DOHH2 (cell line): ENCODE measurements at regions not wholly inside any gene's neighbourhood (a gene's known extent, or its start where the extent isn't known, plus 50 kb on each side); places are given as distances from the start of the nearest gene placed in this dataset.
"Not testable (repeated sequence)": the region's sequence is repeated elsewhere in the genome, so short reads cannot be mapped to it uniquely, and the experiment has no call there.

ENCODE experiments used
- H3F3A ChIP-seq: fragments of 200-600 bp; sonication (generic), shearing (Covaris generic); 2 replicates; pipeline ENCODE4 v1.6.0; 2016; ENCODE audit warnings: antibody characterized with exemption, mild to moderate bottlenecking; ENCODE audit not compliant: control insufficient read depth, insufficient read depth
- H3K27ac ChIP-seq: fragments of 200-600 bp; sonication (generic); 2 replicates; pipeline ENCODE4 v1.5.1; 2014; ENCODE audit warnings: low read depth, mild to moderate bottlenecking, low read length, moderate library complexity
- H3K27me3 ChIP-seq: fragments of 200-600 bp; sonication (generic); 2 replicates; pipeline ENCODE4 v1.6.1; 2014; ENCODE audit warnings: mild to moderate bottlenecking, low read length, mixed read lengths; ENCODE audit not compliant: control insufficient read depth
- H3K36me3 ChIP-seq: fragments of 200-600 bp; sonication (generic); 2 replicates; pipeline ENCODE4 v1.6.1; 2014; ENCODE audit warnings: mild to moderate bottlenecking, low read length, moderate library complexity, mixed read lengths; ENCODE audit not compliant: control insufficient read depth
- H3K4me1 ChIP-seq: fragments of 200-600 bp; sonication (generic); 2 replicates; pipeline ENCODE4 v1.6.1; 2014; ENCODE audit warnings: mild to moderate bottlenecking, low read length, mixed read lengths; ENCODE audit not compliant: control insufficient read depth
- H3K4me2 ChIP-seq: fragments of 200-600 bp; sonication (generic); 2 replicates; pipeline ENCODE4 v1.6.0; 2014; ENCODE audit warnings: mild to moderate bottlenecking, low read length, moderate library complexity
- H3K4me3 ChIP-seq: fragments of 200-600 bp; sonication (generic); 2 replicates; pipeline ENCODE4 v1.5.1; 2014; ENCODE audit warnings: mild to moderate bottlenecking, low read length, mixed read lengths
- H3K79me2 ChIP-seq: fragments of 200-600 bp; sonication (generic); 2 replicates; pipeline ENCODE4 v1.6.1; 2014; ENCODE audit warnings: mild to moderate bottlenecking, low read length, mixed read lengths; ENCODE audit not compliant: control insufficient read depth
- H3K9me2 ChIP-seq: fragments of 200-600 bp; sonication (generic); replicated peaks from 2 replicates; pipeline ENCODE4 v1.6.1; 2014; ENCODE audit warnings: mild to moderate bottlenecking, low read length, mixed read lengths; ENCODE audit not compliant: control insufficient read depth
- H3K9me3 ChIP-seq: fragments of 200-600 bp; sonication (generic); 2 replicates; pipeline ENCODE4 v1.6.1; 2014; ENCODE audit warnings: antibody characterized with exemption, low read length, mixed read lengths; ENCODE audit not compliant: control insufficient read depth, insufficient read depth
- H4K20me1 ChIP-seq: fragments of 200-600 bp; sonication (generic); 2 replicates; pipeline ENCODE4 v1.6.0; 2014; ENCODE audit warnings: low read depth, mild to moderate bottlenecking, antibody characterized with exemption, low read length, moderate library complexity; ENCODE audit not compliant: control insufficient read depth, insufficient read depth

GRCh38 chr1:149239897-149240508 lies 136.7 kb upstream of the NBPF9 start:
- not testable (repeated sequence) for H3K36me3 ChIP-seq, H3K9me2 ChIP-seq, H3K27me3 ChIP-seq, H3K9me3 ChIP-seq, H3K27ac ChIP-seq, H3K4me3 ChIP-seq, H3K4me1 ChIP-seq, H3K4me2 ChIP-seq, H3F3A ChIP-seq, H4K20me1 ChIP-seq, H3K79me2 ChIP-seq

DNA sequence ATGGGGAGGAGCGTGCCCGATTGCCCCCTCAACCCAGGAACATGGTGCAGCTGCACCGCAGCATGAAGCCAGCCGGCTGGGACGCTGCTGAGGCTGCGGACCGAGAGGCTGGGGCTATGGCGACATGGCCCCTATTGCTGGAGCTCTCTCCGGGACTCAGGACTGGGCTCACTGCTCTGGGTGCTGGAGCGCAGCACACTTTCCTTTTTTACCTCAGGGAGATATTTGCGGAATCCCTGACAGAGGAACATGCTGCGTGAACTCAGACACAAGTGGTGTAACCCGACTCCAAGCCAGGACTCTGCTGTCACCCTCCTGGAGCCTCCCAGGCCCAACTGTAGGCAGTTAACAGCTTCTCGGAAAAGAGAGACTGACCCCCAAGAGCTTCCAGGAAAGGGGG lies 137.2 kb upstream of the NBPF9 start:
- H3K4me3 ChIP-seq, H3K9me3 ChIP-seq, H3K79me2 ChIP-seq, H3K9me2 ChIP-seq, H3K27me3 ChIP-seq, H3K36me3 ChIP-seq, H4K20me1 ChIP-seq, H3K4me1 ChIP-seq, H3K27ac ChIP-seq, H3K4me2 ChIP-seq, H3F3A ChIP-seq: not testable (repeated sequence)

DNA sequence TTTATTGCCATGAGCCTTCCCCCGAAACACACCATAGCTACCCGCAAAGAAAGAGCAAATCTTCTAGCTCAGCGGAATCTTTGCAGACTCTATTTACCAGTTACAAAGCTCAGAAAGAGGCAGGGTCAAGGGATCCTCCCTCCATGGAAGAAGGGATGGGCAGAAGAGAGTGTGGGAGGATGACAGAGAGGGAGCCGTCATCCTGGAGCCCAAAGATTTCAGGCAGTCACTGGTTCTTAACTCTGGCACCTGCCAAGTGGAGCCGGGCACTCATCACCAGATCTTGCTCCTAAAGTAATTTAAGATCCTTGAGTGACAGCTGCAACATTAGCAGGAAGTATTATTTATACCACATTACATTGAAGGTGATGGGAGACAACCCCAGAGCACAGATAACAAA lies 137.9 kb upstream of the NBPF9 start:
- not testable (repeated sequence) for H3K4me1 ChIP-seq, H3K9me3 ChIP-seq, H3K79me2 ChIP-seq, H4K20me1 ChIP-seq, H3K4me2 ChIP-seq, H3K36me3 ChIP-seq, H3K4me3 ChIP-seq, H3K27me3 ChIP-seq, H3K9me2 ChIP-seq, H3K27ac ChIP-seq, H3F3A ChIP-seq

- H3K4me3 ChIP-seq, H3K27me3 ChIP-seq, H3K4me2 ChIP-seq, H3F3A ChIP-seq, H3K27ac ChIP-seq, H3K4me1 ChIP-seq, H3K79me2 ChIP-seq, H3K9me2 ChIP-seq, H4K20me1 ChIP-seq, H3K36me3 ChIP-seq, H3K9me3 ChIP-seq: not testable (repeated sequence)
Observed at GRCh38 chr1:149243572-149243971, 140.2 kb upstream of the NBPF9 start.

DNA sequence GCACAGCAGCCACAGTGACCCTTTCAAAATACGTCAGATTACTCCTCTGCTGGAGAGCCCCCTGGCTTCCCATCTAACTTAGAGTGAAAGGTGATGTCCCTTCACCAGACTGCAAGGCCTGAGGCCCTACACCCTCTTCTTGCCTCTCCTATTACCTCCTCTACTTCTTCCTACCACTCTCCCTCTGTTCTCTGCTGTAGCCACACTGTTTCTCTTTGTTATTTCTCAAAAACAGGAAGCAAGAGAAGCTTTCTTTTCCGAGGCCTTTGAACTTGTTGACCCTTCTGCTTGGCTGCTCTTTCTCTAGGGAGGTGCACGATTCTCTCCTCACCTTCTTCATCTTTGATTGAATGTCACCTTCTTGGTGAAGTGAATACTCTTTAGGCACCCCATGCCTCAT lies 141.3 kb upstream of the NBPF9 start:
- H3K9me2 ChIP-seq, H3K4me3 ChIP-seq, H4K20me1 ChIP-seq, H3K9me3 ChIP-seq, H3K36me3 ChIP-seq, H3K4me1 ChIP-seq, H3K4me2 ChIP-seq, H3K27ac ChIP-seq, H3K27me3 ChIP-seq, H3K79me2 ChIP-seq, H3F3A ChIP-seq: not testable (repeated sequence)

DNA sequence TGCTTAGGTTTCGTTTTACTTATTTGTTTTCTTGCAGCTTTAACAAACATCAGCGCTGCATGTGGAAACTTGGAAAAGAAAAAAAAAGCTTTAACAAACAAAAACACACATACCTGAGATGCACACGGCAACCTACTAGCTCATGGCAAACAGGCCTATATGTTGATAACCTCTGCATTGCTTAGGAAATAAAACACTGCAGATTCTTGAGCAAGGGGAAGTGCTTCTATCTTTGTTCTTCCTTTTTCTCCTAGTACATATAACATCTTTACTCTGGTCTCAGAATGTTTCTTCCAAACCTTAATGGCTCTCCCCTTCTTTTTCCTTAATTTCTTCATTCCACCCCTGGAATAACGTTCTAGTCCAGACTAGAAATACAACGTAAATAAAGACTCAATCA lies 142.9 kb upstream of the NBPF9 start:
- H3K79me2 ChIP-seq, H3F3A ChIP-seq, H3K9me3 ChIP-seq, H3K9me2 ChIP-seq, H3K36me3 ChIP-seq, H3K4me2 ChIP-seq, H3K4me1 ChIP-seq, H4K20me1 ChIP-seq, H3K27me3 ChIP-seq, H3K4me3 ChIP-seq, H3K27ac ChIP-seq: not testable (repeated sequence)

- H4K20me1 ChIP-seq: not testable (repeated sequence)
Observed at GRCh38 chr1:149248610-149249009, 145.3 kb upstream of the NBPF9 start.

DNA sequence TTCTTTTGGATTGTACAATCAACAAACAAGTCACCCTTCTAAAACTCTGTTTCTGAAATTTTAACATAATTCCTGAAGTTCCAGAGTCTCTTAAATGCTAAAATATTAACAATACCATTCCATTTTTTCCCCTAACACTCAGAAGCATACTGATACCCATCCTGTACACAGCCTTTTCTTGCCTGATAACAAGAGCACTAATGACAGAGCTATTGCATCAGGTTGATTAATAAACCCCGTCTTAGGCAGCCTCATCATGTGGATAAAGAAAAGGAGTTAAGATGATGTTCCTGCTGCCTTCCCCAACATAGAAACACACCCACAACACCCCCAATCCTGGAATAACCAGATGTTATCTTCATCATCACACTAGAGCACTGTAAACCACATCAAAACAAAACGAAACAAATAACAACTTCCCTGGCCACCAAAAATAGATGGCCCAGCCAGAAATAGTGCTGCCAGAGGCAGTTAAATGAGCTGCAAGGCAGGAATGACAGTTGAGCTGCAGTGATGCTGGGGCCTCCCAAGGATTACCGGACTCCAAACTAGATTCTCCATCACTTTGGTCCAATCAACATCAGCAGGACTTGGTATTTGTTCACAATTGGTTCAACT lies 146.6 kb upstream of the NBPF9 start:
- not testable (repeated sequence) for H3K4me3 ChIP-seq, H4K20me1 ChIP-seq, H3K27ac ChIP-seq, H3K27me3 ChIP-seq, H3K79me2 ChIP-seq, H3F3A ChIP-seq, H3K4me2 ChIP-seq, H3K36me3 ChIP-seq, H3K9me2 ChIP-seq, H3K9me3 ChIP-seq, H3K4me1 ChIP-seq

More at GRCh38 chr1:149248610-149249009, 145.3 kb upstream of the NBPF9 start:
- not testable (repeated sequence) for H3K4me1 ChIP-seq, H3K36me3 ChIP-seq, H3K27me3 ChIP-seq, H3K9me3 ChIP-seq, H3K27ac ChIP-seq, H3F3A ChIP-seq, H3K9me2 ChIP-seq, H3K4me2 ChIP-seq, H3K79me2 ChIP-seq, H3K4me3 ChIP-seq
